HEK293T (cell line): ENCODE measurements at regions not wholly inside any gene's neighbourhood (a gene's known extent, or its start where the extent isn't known, plus 50 kb on each side); places are given as distances from the start of the nearest gene placed in this dataset.
"Not testable (repeated sequence)": the region's sequence is repeated elsewhere in the genome, so short reads cannot be mapped to it uniquely, and the experiment has no call there.

ENCODE experiments used
- CTCF ChIA-PET: fragments of 350-600 bp; formaldehyde crosslinking; extraction: SDS; loops from one replicate; lab custom pipeline; 2021; ENCODE audit warnings: antibody characterized with exemption, inconsistent platforms; lab: Yijun Ruan, JAX
- POLR2A ChIA-PET: fragments of 350-600 bp; formaldehyde crosslinking; extraction: SDS; loops from one replicate; lab custom pipeline; 2020; ENCODE audit warnings: antibody characterized with exemption, inconsistent platforms; lab: Yijun Ruan, JAX
- DNase-seq: peaks from one replicate; pipeline ENCODE4 v3.0.0; 2012; ENCODE audit warnings: mixed read lengths; ENCODE audit errors: extremely low spot score
- ARNT ChIP-seq: fragments of 450-650 bp; IDR thresholded peaks from 2 replicates; pipeline ENCODE4 v1.6.1; 2017; ENCODE audit warnings: mild to moderate bottlenecking
- BHLHE40 ChIP-seq: fragments of 450-650 bp; IDR thresholded peaks from 2 replicates; pipeline ENCODE4 v1.6.1; 2016; ENCODE audit warnings: mild to moderate bottlenecking, moderate library complexity, borderline replicate concordance
- CTBP1 ChIP-seq: fragments of 450-650 bp; IDR thresholded peaks from 2 replicates; pipeline ENCODE4 v1.6.1; 2016; ENCODE audit warnings: borderline replicate concordance
- ELF4 ChIP-seq: fragments of 450-650 bp; IDR thresholded peaks from 2 replicates; pipeline ENCODE4 v1.6.1; 2017; ENCODE audit warnings: antibody characterized with exemption
- FOXA1 ChIP-seq: fragments of 450-650 bp; IDR thresholded peaks from 2 replicates; pipeline ENCODE4 v1.6.1; 2016; ENCODE audit warnings: mild to moderate bottlenecking
- FOXK2 ChIP-seq: fragments of 450-650 bp; IDR thresholded peaks from 2 replicates; pipeline ENCODE4 v1.6.1; 2016; ENCODE audit warnings: mild to moderate bottlenecking
- FOXM1 ChIP-seq: fragments of 450-650 bp; IDR thresholded peaks from 2 replicates; pipeline ENCODE4 v1.6.1; 2017; ENCODE audit warnings: mild to moderate bottlenecking, borderline replicate concordance
- HDGF ChIP-seq: fragments of 450-650 bp; IDR thresholded peaks from 2 replicates; pipeline ENCODE4 v1.6.1; 2017; ENCODE audit warnings: antibody characterized with exemption, borderline replicate concordance
- L3MBTL2 ChIP-seq: fragments of 450-650 bp; conservative IDR thresholded peaks from 2 replicates; pipeline ENCODE4 v1.6.1; 2016; ENCODE audit warnings: mild to moderate bottlenecking
- LEF1 ChIP-seq: fragments of 450-650 bp; IDR thresholded peaks from 2 replicates; pipeline ENCODE4 v1.6.1; 2017; ENCODE audit warnings: mild to moderate bottlenecking, borderline replicate concordance
- NFRKB ChIP-seq: fragments of 450-650 bp; IDR thresholded peaks from 2 replicates; pipeline ENCODE4 v1.6.1; 2016; ENCODE audit warnings: mild to moderate bottlenecking, moderate library complexity
- PKNOX1 ChIP-seq: fragments of 450-650 bp; IDR thresholded peaks from 2 replicates; pipeline ENCODE4 v1.6.1; 2016
- SP1 ChIP-seq: fragments of 450-650 bp; IDR thresholded peaks from 2 replicates; pipeline ENCODE4 v1.6.1; 2017
- SUZ12 ChIP-seq: fragments of 450-650 bp; IDR thresholded peaks from 2 replicates; pipeline ENCODE4 v1.6.1; 2016; ENCODE audit warnings: mild to moderate bottlenecking
- TARDBP ChIP-seq: fragments of 450-650 bp; IDR thresholded peaks from 2 replicates; pipeline ENCODE4 v1.6.1; 2016
- ZNF384 ChIP-seq: fragments of 450-650 bp; IDR thresholded peaks from 2 replicates; pipeline ENCODE4 v1.6.1; 2016

GRCh38 chr5:77864997-77865396, 88.9 kb upstream of the TBCA start:
- CTCF ChIA-PET = no interaction called here
- DNase-seq = no peak

GRCh38 chr5:77863181-77863580, 87.0 kb upstream of the TBCA start:
- no peak for TF ChIP-seq HDGF
- TF ChIP-seq FOXA1 = no peak
- no peak for TF ChIP-seq BHLHE40
- no peak for TF ChIP-seq L3MBTL2
- no peak for TF ChIP-seq PKNOX1
- no peak for TF ChIP-seq SUZ12
- no peak for TF ChIP-seq ZNF384
- no peak for TF ChIP-seq FOXK2
- no peak for TF ChIP-seq ELF4
- TF ChIP-seq ARNT = no peak
- TF ChIP-seq SP1 = no peak
- no peak for TF ChIP-seq NFRKB
- no peak for TF ChIP-seq LEF1
- TF ChIP-seq FOXM1 = no peak
- no peak for TF ChIP-seq CTBP1
- TF ChIP-seq TARDBP = no peak
- ChIA-PET POLR2A (interaction anchor here (1.9 to 2.0 kb wide), 2 partner anchors 8 to 11 kb away, joined by 6 to 9 read pairs; no protein-coding TSS in a partner anchor), CTCF (interaction anchor here (0.9 to 1.4 kb wide), 2 partner anchors 12 to 305 kb away, joined by 4 to 5 read pairs; no protein-coding TSS in a partner anchor)
- DNase-seq = no peak

More at GRCh38 chr5:77864997-77865396, 88.9 kb upstream of the TBCA start:
- no peak for TF ChIP-seq FOXA1
- TF ChIP-seq SUZ12 = no peak
- TF ChIP-seq ELF4 = no peak
- no peak for TF ChIP-seq BHLHE40
- TF ChIP-seq FOXM1 = no peak
- TF ChIP-seq LEF1 = no peak
- no peak for TF ChIP-seq ARNT
- no peak for TF ChIP-seq NFRKB
- no peak for TF ChIP-seq PKNOX1
- TF ChIP-seq L3MBTL2 = no peak
- TF ChIP-seq HDGF = no peak
- POLR2A ChIA-PET = no interaction called here

- POLR2A ChIA-PET = no interaction called here
- TF ChIP-seq ZNF384 (no peak), FOXM1 (no peak), LEF1 (no peak), L3MBTL2 (no peak), BHLHE40 (no peak), HDGF (no peak), NFRKB (no peak), FOXA1 (no peak), SUZ12 (no peak), TARDBP (no peak), PKNOX1 (no peak), FOXK2 (no peak), ARNT (no peak)
- CTCF ChIA-PET = no interaction called here
- DNase-seq = no peak
These were observed 85.4 kb upstream of the TBCA start for GRCh38 chr5:77861576-77861975.

- DNase-seq = no peak
- POLR2A ChIA-PET = no interaction called here
- CTCF ChIA-PET = no interaction called here
- TF ChIP-seq FOXK2 (no peak), L3MBTL2 (no peak), TARDBP (no peak), PKNOX1 (no peak), FOXM1 (no peak), CTBP1 (no peak)
These were observed 83.2 kb upstream of the TBCA start for GRCh38 chr5:77859306-77859705.

GRCh38 chr5:77858678-77859077, 82.5 kb upstream of the TBCA start:
- DNase-seq, POLR2A ChIA-PET, CTCF ChIA-PET: not testable (repeated sequence)

GRCh38 chr5:77855369-77855768, 79.2 kb upstream of the TBCA start:
- TF ChIP-seq PKNOX1 (no peak), L3MBTL2 (no peak), SUZ12 (no peak), LEF1 (no peak), FOXA1 (no peak), HDGF (no peak), ZNF384 (no peak), CTBP1 (no peak), FOXM1 (no peak), NFRKB (no peak)
- ChIA-PET CTCF (no interaction called here), POLR2A (interaction anchor here (1.3 kb wide), 1 partner anchor 8 kb away, joined by 6 read pairs; no protein-coding TSS in a partner anchor)
- DNase-seq = no peak
